Fibroblast of skin of scalp (primary cell): ENCODE measurements at regions not wholly inside any gene's neighbourhood (a gene's known extent, or its start where the extent isn't known, plus 50 kb on each side); places are given as distances from the start of the nearest gene placed in this dataset.
A peak's percentile ranks its signal among the peaks of the same experiment; 100 is the strongest.

ENCODE experiments used
- DNase-seq: peaks from one replicate; pipeline ENCODE4 v3.0.0-alpha.2; 2013

- DNase-seq: no peak
These were observed 272.5 kb downstream of the GALR1 start for GRCh38 chr18:77522051-77522675.

GRCh38 chr18:77524909-77525308, 275.3 kb downstream of the GALR1 start:
- DNase-seq: no peak

- no peak for DNase-seq
These were observed 277.3 kb downstream of the GALR1 start for GRCh38 chr18:77526962-77527361.

GRCh38 chr18:77528872-77529271, 279.2 kb downstream of the GALR1 start:
- DNase-seq: no peak

- DNase-seq: no peak
These were observed 280.0 kb downstream of the GALR1 start for GRCh38 chr18:77529492-77530176.

- no peak for DNase-seq
These were observed 281.1 kb downstream of the GALR1 start for GRCh38 chr18:77530732-77531131.

GRCh38 chr18:77539860-77540259, 290.2 kb downstream of the GALR1 start:
- DNase-seq: no peak

- DNase-seq: no peak
These were observed 295.1 kb downstream of the GALR1 start for GRCh38 chr18:77544792-77545191.

GRCh38 chr18:77547757-77548156, 298.1 kb downstream of the GALR1 start:
- DNase-seq: no peak

- no peak for DNase-seq
These were observed 299.3 kb downstream of the GALR1 start for GRCh38 chr18:77548790-77549420.

- DNase-seq: no peak
These were observed 301.0 kb downstream of the GALR1 start for GRCh38 chr18:77550625-77551024.

- no peak for DNase-seq
These were observed 301.4 kb downstream of the GALR1 start for GRCh38 chr18:77551055-77551454.

- DNase-seq: no peak
These were observed 303.3 kb downstream of the GALR1 start for GRCh38 chr18:77552945-77553344.

- no peak for DNase-seq
These were observed 304.4 kb downstream of the GALR1 start for GRCh38 chr18:77554061-77554460.

- DNase-seq: no peak
These were observed 307.5 kb downstream of the GALR1 start for GRCh38 chr18:77557046-77557587.

GRCh38 chr18:77559274-77559910, 309.7 kb downstream of the GALR1 start:
- no peak for DNase-seq

GRCh38 chr18:77560341-77560992, 310.8 kb downstream of the GALR1 start:
- peak; percentile 22 for DNase-seq

- DNase-seq: no peak
These were observed 317.0 kb downstream of the GALR1 start for GRCh38 chr18:77566604-77567003.

GRCh38 chr18:77567205-77567604, 317.6 kb downstream of the GALR1 start:
- DNase-seq: no peak

GRCh38 chr18:77571743-77572142, 322.1 kb downstream of the GALR1 start:
- DNase-seq: no peak

GRCh38 chr18:77572537-77572936, 322.9 kb downstream of the GALR1 start:
- no peak for DNase-seq

- no peak for DNase-seq
These were observed 323.9 kb downstream of the GALR1 start for GRCh38 chr18:77573571-77573970.
